Stomach (tissue), 8 donors: ENCODE measurements at regions not wholly inside any gene's neighbourhood (a gene's known extent, or its start where the extent isn't known, plus 50 kb on each side); places are given as distances from the start of the nearest gene placed in this dataset.

Source experiments
- DNase-seq, 2 donors: peaks; one replicate each; pipeline versions ENCODE4 v3.0.0 to v3.0.0-alpha.2; 2013 to 2019
- H3K27ac ChIP-seq, 5 donors: fragments of 200-600 bp in 4 of 5; sonication (generic) in 4 of 5; one replicate each; pipeline ENCODE4 v1.5.1; 2013 to 2019; ENCODE audit warnings: mild to moderate bottlenecking in 1 of 5, moderate library complexity in 1 of 5
- H3K27me3 ChIP-seq, 3 donors: fragments of 200-600 bp; sonication (generic); one replicate each; pipeline ENCODE4 v1.5.1; 2017 to 2019; ENCODE audit warnings: mixed run types in 1 of 3
- H3K36me3 ChIP-seq, 4 donors: fragments of 200-600 bp; sonication (generic); 1 replicate in 3 of 4; 2 replicates in 1 of 4; pipeline ENCODE4 v1.5.1; 2016 to 2019
- H3K4me1 ChIP-seq, 4 donors: fragments of 200-600 bp; sonication (generic); one replicate each; pipeline ENCODE4 v1.5.1; 2016 to 2019
- H3K4me3 ChIP-seq, 4 donors: fragments of 200-600 bp; sonication (generic) in 3 of 4; one replicate each; pipeline ENCODE4 v1.5.1; 2016 to 2019; ENCODE audit warnings: mild to moderate bottlenecking in 1 of 4
- H3K9me3 ChIP-seq, 4 donors: fragments of 200-600 bp; sonication (generic); one replicate each; pipeline ENCODE4 v1.5.1; 2016 to 2019
- EP300 ChIP-seq: sonication (generic); formaldehyde crosslinking; IDR thresholded peaks from one replicate; pipeline ENCODE4 v1.6.1; 2017; ENCODE audit warnings: antibody characterized with exemption
- POLR2A ChIP-seq, 4 donors: fragments of 450-650 bp; IDR thresholded peaks; one replicate each; pipeline ENCODE4 v1.6.1; 2016; ENCODE audit warnings: antibody characterized with exemption in 4 of 4, control low read depth in 2 of 4, mild to moderate bottlenecking in 1 of 4, moderate library complexity in 1 of 4
- POLR2AphosphoS5 ChIP-seq, 3 donors: sonication (generic); formaldehyde crosslinking; IDR thresholded peaks; one replicate each; pipeline ENCODE4 v1.6.1; 2016; ENCODE audit warnings: antibody characterized with exemption in 3 of 3
- WGBS, 5 donors: extraction: QIAGEN DNeasy Blood & Tissue Kit in 3 of 5; methylation state at CpG; one replicate each; pipeline versions ENCODE4 v1.1.5 to v1.1.7; 2013 to 2018; 5-methylcytosine and 5-hydroxymethylcytosine counted together
- intact Hi-C: fragments of 100-400 bp; cut with DNase I; formaldehyde crosslinking; loops from one replicate; pipeline ENCODE4 v1.15.1; 2023; ENCODE audit warnings: low total_unique reads
- TF ChIP-seq, protein P1 (sequence below), 7 experiments: fragments of 450-650 bp in 4 of 7; fragments of 200-600 bp in 3 of 7; sonication (generic) in 3 of 7; IDR thresholded peaks; one replicate each; pipeline ENCODE4 v1.5.1; 2016 to 2019; ENCODE audit warnings: antibody characterized with exemption in 7 of 7, control low read depth in 2 of 7, mild to moderate bottlenecking in 1 of 7
- donor health status: healthy with polysubstance abuse.
- donor health status: Bipolar disorder and iron deficiency.
- donor health status: healthy.

GRCh38 chr10:9024210-9024609 is 969.7 kb downstream of the GATA3 start:
- Histone ChIP-seq H3K4me3 (no peak overlapping the region), H3K36me3 (no peaks in the 10 kb centered on the region), H3K27ac (no peak overlapping the region), H3K27me3 (no peaks in the 10 kb centered on the region), H3K4me1 (no peaks in the 10 kb centered on the region), H3K9me3 (no peaks in the 10 kb centered on the region)
- TF ChIP-seq POLR2A (IDR thresholded peaks at IDR 0.05) (no peak), EP300 (no peak), POLR2AphosphoS5 (IDR thresholded peaks at IDR 0.05) (no peak)
- TF ChIP-seq, protein P1, sequence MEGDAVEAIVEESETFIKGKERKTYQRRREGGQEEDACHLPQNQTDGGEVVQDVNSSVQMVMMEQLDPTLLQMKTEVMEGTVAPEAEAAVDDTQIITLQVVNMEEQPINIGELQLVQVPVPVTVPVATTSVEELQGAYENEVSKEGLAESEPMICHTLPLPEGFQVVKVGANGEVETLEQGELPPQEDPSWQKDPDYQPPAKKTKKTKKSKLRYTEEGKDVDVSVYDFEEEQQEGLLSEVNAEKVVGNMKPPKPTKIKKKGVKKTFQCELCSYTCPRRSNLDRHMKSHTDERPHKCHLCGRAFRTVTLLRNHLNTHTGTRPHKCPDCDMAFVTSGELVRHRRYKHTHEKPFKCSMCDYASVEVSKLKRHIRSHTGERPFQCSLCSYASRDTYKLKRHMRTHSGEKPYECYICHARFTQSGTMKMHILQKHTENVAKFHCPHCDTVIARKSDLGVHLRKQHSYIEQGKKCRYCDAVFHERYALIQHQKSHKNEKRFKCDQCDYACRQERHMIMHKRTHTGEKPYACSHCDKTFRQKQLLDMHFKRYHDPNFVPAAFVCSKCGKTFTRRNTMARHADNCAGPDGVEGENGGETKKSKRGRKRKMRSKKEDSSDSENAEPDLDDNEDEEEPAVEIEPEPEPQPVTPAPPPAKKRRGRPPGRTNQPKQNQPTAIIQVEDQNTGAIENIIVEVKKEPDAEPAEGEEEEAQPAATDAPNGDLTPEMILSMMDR (IDR thresholded peaks at IDR 0.05) = no peak
- intact Hi-C loops = no loop called here
- no peak for DNase-seq
- WGBS, 5 donors = 59 to 74% (median 70%) methylated on average over 2 of the region's 2 CpGs

DNA sequence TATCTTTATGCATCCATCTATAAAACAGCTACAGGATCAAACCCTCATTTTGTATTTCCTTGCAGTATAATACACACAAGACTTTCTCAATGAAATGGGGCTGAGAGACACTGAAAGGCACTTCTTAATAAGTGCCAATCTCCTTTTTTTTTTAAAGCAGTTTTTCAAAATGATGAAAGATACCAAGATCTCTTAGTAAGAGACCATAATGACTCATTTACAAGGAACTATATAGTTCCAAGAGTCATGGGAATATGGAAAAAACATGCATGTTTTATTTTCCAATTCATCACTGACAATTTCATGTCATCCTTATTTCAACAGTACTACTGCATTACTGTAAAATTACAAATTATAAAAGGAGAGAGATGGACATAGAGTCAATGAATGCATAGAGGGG is 973.7 kb downstream of the GATA3 start:
- TF ChIP-seq EP300 = no peak
- TF ChIP-seq POLR2A (IDR thresholded peaks at IDR 0.05) = no peak
- no peak for TF ChIP-seq POLR2AphosphoS5 (IDR thresholded peaks at IDR 0.05)
- TF ChIP-seq, protein P1 (IDR thresholded peaks at IDR 0.05) = no peak
- DNase-seq = no peak
- H3K4me1 ChIP-seq = no peaks in the 10 kb centered on the region
- no peak overlapping the region for H3K4me3 ChIP-seq
- H3K9me3 ChIP-seq = no peaks in the 10 kb centered on the region
- no peak overlapping the region for H3K27ac ChIP-seq
- no peaks in the 10 kb centered on the region for H3K27me3 ChIP-seq
- intact Hi-C loops = no loop called here
- no peaks in the 10 kb centered on the region for H3K36me3 ChIP-seq

GRCh38 chr10:9035355-9035754 is 980.9 kb downstream of the GATA3 start:
- intact Hi-C loops = no loop called here
- peaks cover 0 to 6% (median 0%) of the 10 kb centered on the region in 4 donors for H3K9me3 ChIP-seq
- 58 to 79% (median 72%) methylated on average over 1 of the region's 1 CpG for WGBS, 5 donors
- H3K27ac ChIP-seq = no peak overlapping the region
- no peak for TF ChIP-seq EP300
- TF ChIP-seq, protein P1 (IDR thresholded peaks at IDR 0.05) = no peak
- H3K4me1 ChIP-seq = no peaks in the 10 kb centered on the region
- H3K4me3 ChIP-seq = no peak overlapping the region
- H3K27me3 ChIP-seq = no peaks in the 10 kb centered on the region
- no peaks in the 10 kb centered on the region for H3K36me3 ChIP-seq
- no peak for DNase-seq

DNA sequence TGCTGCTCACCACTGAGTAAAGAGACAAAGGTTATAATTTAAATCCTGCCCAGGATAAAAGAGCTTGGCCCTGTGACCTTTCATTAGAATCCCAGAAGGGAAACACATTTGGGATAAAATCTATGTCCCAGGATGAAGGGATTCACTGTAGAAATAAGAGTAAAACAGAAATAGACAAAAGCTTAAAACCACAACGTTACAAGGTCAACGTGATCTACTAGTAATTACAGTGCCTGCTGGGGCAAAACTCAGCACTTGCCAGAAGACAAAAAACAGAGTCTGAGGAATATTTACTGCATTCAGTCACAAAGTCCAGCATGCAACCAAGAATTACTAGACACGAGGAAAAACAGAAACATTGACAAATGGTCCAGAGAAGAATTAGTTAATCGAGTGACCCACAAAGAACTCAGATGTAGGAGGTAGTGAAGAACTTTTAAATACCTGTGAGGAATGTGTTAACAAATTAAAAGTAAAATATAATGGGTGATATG is 982.3 kb downstream of the GATA3 start:
- H3K36me3 ChIP-seq = no peaks in the 10 kb centered on the region
- DNase-seq = no peak
- no peak overlapping the region for H3K4me3 ChIP-seq
- no peaks in the 10 kb centered on the region for H3K4me1 ChIP-seq
- TF ChIP-seq POLR2A (IDR thresholded peaks at IDR 0.05) (no peak), EP300 (no peak), POLR2AphosphoS5 (IDR thresholded peaks at IDR 0.05) (no peak)
- TF ChIP-seq, protein P1 (IDR thresholded peaks at IDR 0.05) = no peak
- 74 to 84% (median 79%) methylated on average over 4 of the region's 4 CpGs for WGBS, 5 donors
- intact Hi-C loops = no loop called here
- H3K27me3 ChIP-seq = no peaks in the 10 kb centered on the region
- H3K9me3 ChIP-seq = peaks cover 0 to 6% (median 0%) of the 10 kb centered on the region in 4 donors
- H3K27ac ChIP-seq = no peak overlapping the region
